Activated B cell treated with CpG ODN at 0.5 μM for 24 hours (primary cell): ENCODE measurements at regions not wholly inside any gene's neighbourhood (a gene's known extent, or its start where the extent isn't known, plus 50 kb on each side); places are given as distances from the start of the nearest gene placed in this dataset.

Source experiments
- ATAC-seq: fragments of 200-7000 bp; cut with Tn5 transposase; one replicate; pipeline ENCODE4 v1.10.0; 2021; ENCODE audit warnings: low read depth, mild to moderate bottlenecking, moderate library complexity
- CTCF ChIA-PET: fragments of 350-600 bp; sonication (Branson Sonifier 250); formaldehyde crosslinking; loops from one replicate; lab custom pipeline; 2021; ENCODE audit warnings: antibody characterized with exemption; lab: Charles Lee
- POLR2A ChIA-PET: fragments of 350-600 bp; sonication (Branson Sonifier 250); formaldehyde crosslinking; loops from one replicate; lab custom pipeline; 2021; ENCODE audit warnings: antibody characterized with exemption; lab: Charles Lee
- DNase-seq: peaks from one replicate; pipeline ENCODE4 v3.0.0; 2022
- H3K27ac Mint-ChIP-seq: one replicate; pipeline ENCODE4 v1.8.0; 2020; ENCODE audit warnings: mixed read lengths
- H3K27me3 Mint-ChIP-seq: one replicate; pipeline ENCODE4 v1.8.0; 2021; ENCODE audit warnings: mixed read lengths
- H3K36me3 Mint-ChIP-seq: one replicate; pipeline ENCODE4 v1.8.0; 2021; ENCODE audit warnings: low read depth, mixed read lengths
- H3K4me1 Mint-ChIP-seq: one replicate; pipeline ENCODE4 v1.8.0; 2021; ENCODE audit warnings: mixed read lengths
- H3K4me3 Mint-ChIP-seq: one replicate; pipeline ENCODE4 v1.8.0; 2020; ENCODE audit warnings: mild to moderate bottlenecking, mixed read lengths
- H3K9me3 Mint-ChIP-seq: one replicate; pipeline ENCODE4 v1.8.0; 2020; ENCODE audit warnings: mixed read lengths
- CTCF ChIP-seq: fragments of 200-600 bp; IDR thresholded peaks from one replicate; pipeline ENCODE4 v1.8.0; 2022; ENCODE audit warnings: antibody characterized with exemption, mild to moderate bottlenecking
- intact Hi-C: fragments of 100-400 bp; cut with micrococcal nuclease; formaldehyde crosslinking; loops from one replicate; pipeline ENCODE4 v1.15.1; 2024

- Mint-ChIP-seq H3K36me3 (no peaks in the 10 kb centered on the region), H3K4me1 (no peaks in the 10 kb centered on the region), H3K27ac (no peak overlapping the region), H3K27me3 (peaks cover under 1% of the 10 kb centered on the region), H3K4me3 (no peak overlapping the region), H3K9me3 (peaks cover 3% of the 10 kb centered on the region)
- ATAC-seq (no peak), DNase-seq (no peak)
- CTCF ChIA-PET, result no interaction called here
- intact Hi-C loops, result no loop called here
- no peak for TF ChIP-seq CTCF
- POLR2A ChIA-PET, result no interaction called here
Observed at GRCh38 chr18:77329651-77330050, 80.0 kb downstream of the GALR1 start.

- ChIA-PET CTCF (no interaction called here), POLR2A (no interaction called here)
- intact Hi-C loops, result no loop called here
- no peaks in the 10 kb centered on the region for H3K9me3 Mint-ChIP-seq
- no peak for TF ChIP-seq CTCF
- DNase-seq (no peak), ATAC-seq (no peak)
- H3K4me1 Mint-ChIP-seq, result no peaks in the 10 kb centered on the region
- H3K36me3 Mint-ChIP-seq, result no peaks in the 10 kb centered on the region
- peaks cover 17% of the 10 kb centered on the region for H3K27me3 Mint-ChIP-seq
- no peak overlapping the region for H3K4me3 Mint-ChIP-seq
- no peak overlapping the region for H3K27ac Mint-ChIP-seq
Observed at GRCh38 chr18:77334876-77335275, 85.2 kb downstream of the GALR1 start.

- DNase-seq (no peak), ATAC-seq (no peak)
- Mint-ChIP-seq H3K9me3 (no peaks in the 10 kb centered on the region), H3K36me3 (no peaks in the 10 kb centered on the region), H3K27me3 (peaks cover 21% of the 10 kb centered on the region), H3K4me3 (no peak overlapping the region), H3K27ac (no peak overlapping the region), H3K4me1 (no peaks in the 10 kb centered on the region)
- TF ChIP-seq CTCF, result no peak
- intact Hi-C loops, result no loop called here
- CTCF ChIA-PET, result no interaction called here
- POLR2A ChIA-PET, result no interaction called here
Observed at GRCh38 chr18:77337604-77338003, 88.0 kb downstream of the GALR1 start.

GRCh38 chr18:77339093-77339492 lies 89.4 kb downstream of the GALR1 start:
- Mint-ChIP-seq H3K36me3 (no peaks in the 10 kb centered on the region), H3K27ac (no peak overlapping the region), H3K9me3 (no peaks in the 10 kb centered on the region), H3K4me1 (no peaks in the 10 kb centered on the region), H3K4me3 (no peak overlapping the region), H3K27me3 (peaks cover 21% of the 10 kb centered on the region)
- no peak for DNase-seq
- CTCF ChIA-PET, result no interaction called here
- no peak for ATAC-seq
- POLR2A ChIA-PET, result no interaction called here
- TF ChIP-seq CTCF, result no peak
- intact Hi-C loops, result no loop called here

- Mint-ChIP-seq H3K4me3 (no peak overlapping the region), H3K36me3 (no peaks in the 10 kb centered on the region), H3K4me1 (no peaks in the 10 kb centered on the region), H3K27me3 (peaks cover 21% of the 10 kb centered on the region), H3K27ac (no peak overlapping the region), H3K9me3 (no peaks in the 10 kb centered on the region)
- ChIA-PET CTCF (no interaction called here), POLR2A (no interaction called here)
- DNase-seq (no peak), ATAC-seq (no peak)
- TF ChIP-seq CTCF, result no peak
- intact Hi-C loops, result no loop called here
Observed at GRCh38 chr18:77339623-77340022, 90.0 kb downstream of the GALR1 start.
